ENCODE measurements at regions not wholly inside any gene's neighbourhood (a gene's known extent, or its start where the extent isn't known, plus 50 kb on each side); places are given as distances from the start of the nearest gene placed in this dataset.

GRCh38 chr16:86755571-86756006 is 177.2 kb downstream of the FOXL1 start:
- POLR2A ChIA-PET: no interaction called here
- H3K36me3 Mint-ChIP-seq: no peaks in the 10 kb centered on the region

GRCh38 chr16:86756882-86757703 is 178.7 kb downstream of the FOXL1 start:
- Histone ChIP-seq H3K27ac (ENCODE audit: low read depth, low read length) (no peak overlapping the region), H3K36me3 (ENCODE audit: insufficient read depth, low read length) (no peaks in the 10 kb centered on the region), H3K27me3 (ENCODE audit: insufficient read depth, low read length, poor library complexity, severe bottlenecking) (no peaks in the 10 kb centered on the region), H3K9me3 (ENCODE audit: low read length) (no peaks in the 10 kb centered on the region), H3K4me1 (ENCODE audit: insufficient read depth, low read length) (no peaks in the 10 kb centered on the region), H3K4me3 (ENCODE audit: low read length) (no peak overlapping the region)
- Mint-ChIP-seq H3K9me3 (no peaks in the 10 kb centered on the region), H3K27ac (no peak overlapping the region), H3K36me3 (no peaks in the 10 kb centered on the region), H3K4me1 (no peaks in the 10 kb centered on the region), H3K4me3 (no peak overlapping the region), H3K27me3 (peaks cover 11 to 26% of the 10 kb centered on the region in 2 donors)
- ChIA-PET POLR2A (no interaction called here), CTCF (no interaction called here)
- no peak for DNase-seq

More at GRCh38 chr16:86755571-86756006, 177.2 kb downstream of the FOXL1 start:
- Histone ChIP-seq H3K4me1 (ENCODE audit: insufficient read depth, low read length) (no peaks in the 10 kb centered on the region), H3K36me3 (ENCODE audit: insufficient read depth, low read length) (no peaks in the 10 kb centered on the region), H3K27ac (ENCODE audit: low read depth, low read length) (no peak overlapping the region), H3K4me3 (ENCODE audit: low read length) (no peak overlapping the region), H3K27me3 (ENCODE audit: insufficient read depth, low read length, poor library complexity, severe bottlenecking) (no peaks in the 10 kb centered on the region), H3K9me3 (ENCODE audit: low read length) (no peaks in the 10 kb centered on the region)
- no peak for DNase-seq
- Mint-ChIP-seq H3K4me1 (no peaks in the 10 kb centered on the region), H3K9me3 (no peaks in the 10 kb centered on the region), H3K4me3 (no peak overlapping the region), H3K27me3 (peaks cover 11 to 21% of the 10 kb centered on the region in 2 donors), H3K27ac (no peak overlapping the region)
- CTCF ChIA-PET: no interaction called here

DNA sequence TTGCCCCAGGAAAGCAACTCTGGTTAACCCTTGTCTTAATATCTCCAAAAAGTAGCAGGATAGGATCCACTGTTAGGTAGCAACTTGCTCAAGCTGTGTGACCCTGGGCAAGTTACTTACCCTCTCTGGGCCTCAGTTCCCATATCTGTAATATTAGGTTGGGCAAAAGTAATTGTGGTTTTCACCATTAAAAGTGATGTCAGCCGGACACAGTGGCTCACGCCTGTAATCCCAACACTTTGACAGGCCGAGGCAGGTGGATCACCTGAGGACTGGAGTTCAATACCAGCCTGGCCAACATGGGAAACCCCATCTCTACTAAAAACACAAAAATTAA is 179.3 kb downstream of the FOXL1 start:
- CTCF ChIA-PET: no interaction called here
- Histone ChIP-seq H3K36me3 (ENCODE audit: insufficient read depth, low read length) (no peaks in the 10 kb centered on the region), H3K4me3 (ENCODE audit: low read length) (no peak overlapping the region), H3K27me3 (ENCODE audit: insufficient read depth, low read length, poor library complexity, severe bottlenecking) (no peaks in the 10 kb centered on the region), H3K27ac (ENCODE audit: low read depth, low read length) (no peak overlapping the region), H3K4me1 (ENCODE audit: insufficient read depth, low read length) (no peaks in the 10 kb centered on the region), H3K9me3 (ENCODE audit: low read length) (no peaks in the 10 kb centered on the region)
- Mint-ChIP-seq H3K27ac (no peak overlapping the region), H3K27me3 (peaks cover 11 to 30% of the 10 kb centered on the region in 2 donors), H3K9me3 (no peaks in the 10 kb centered on the region), H3K4me3 (no peak overlapping the region), H3K36me3 (no peaks in the 10 kb centered on the region), H3K4me1 (no peaks in the 10 kb centered on the region)
- POLR2A ChIA-PET: no interaction called here
- no peak for DNase-seq

GRCh38 chr16:86758932-86759331 is 180.6 kb downstream of the FOXL1 start:
- Mint-ChIP-seq H3K4me1 (no peaks in the 10 kb centered on the region), H3K9me3 (no peaks in the 10 kb centered on the region), H3K27me3 (peaks cover 11 to 31% of the 10 kb centered on the region in 2 donors), H3K4me3 (no peak overlapping the region), H3K27ac (no peak overlapping the region), H3K36me3 (no peaks in the 10 kb centered on the region)
- H3K4me3 ChIP-seq (ENCODE audit: low read length): no peak overlapping the region
- H3K27me3 ChIP-seq (ENCODE audit: insufficient read depth, low read length, poor library complexity, severe bottlenecking): no peaks in the 10 kb centered on the region
- H3K36me3 ChIP-seq (ENCODE audit: insufficient read depth, low read length): no peaks in the 10 kb centered on the region
- H3K27ac ChIP-seq (ENCODE audit: low read depth, low read length): no peak overlapping the region
- CTCF ChIA-PET: no interaction called here
- DNase-seq: no peak
- no peaks in the 10 kb centered on the region for H3K4me1 ChIP-seq (ENCODE audit: insufficient read depth, low read length)
- POLR2A ChIA-PET: no interaction called here
- H3K9me3 ChIP-seq (ENCODE audit: low read length): no peaks in the 10 kb centered on the region

DNA sequence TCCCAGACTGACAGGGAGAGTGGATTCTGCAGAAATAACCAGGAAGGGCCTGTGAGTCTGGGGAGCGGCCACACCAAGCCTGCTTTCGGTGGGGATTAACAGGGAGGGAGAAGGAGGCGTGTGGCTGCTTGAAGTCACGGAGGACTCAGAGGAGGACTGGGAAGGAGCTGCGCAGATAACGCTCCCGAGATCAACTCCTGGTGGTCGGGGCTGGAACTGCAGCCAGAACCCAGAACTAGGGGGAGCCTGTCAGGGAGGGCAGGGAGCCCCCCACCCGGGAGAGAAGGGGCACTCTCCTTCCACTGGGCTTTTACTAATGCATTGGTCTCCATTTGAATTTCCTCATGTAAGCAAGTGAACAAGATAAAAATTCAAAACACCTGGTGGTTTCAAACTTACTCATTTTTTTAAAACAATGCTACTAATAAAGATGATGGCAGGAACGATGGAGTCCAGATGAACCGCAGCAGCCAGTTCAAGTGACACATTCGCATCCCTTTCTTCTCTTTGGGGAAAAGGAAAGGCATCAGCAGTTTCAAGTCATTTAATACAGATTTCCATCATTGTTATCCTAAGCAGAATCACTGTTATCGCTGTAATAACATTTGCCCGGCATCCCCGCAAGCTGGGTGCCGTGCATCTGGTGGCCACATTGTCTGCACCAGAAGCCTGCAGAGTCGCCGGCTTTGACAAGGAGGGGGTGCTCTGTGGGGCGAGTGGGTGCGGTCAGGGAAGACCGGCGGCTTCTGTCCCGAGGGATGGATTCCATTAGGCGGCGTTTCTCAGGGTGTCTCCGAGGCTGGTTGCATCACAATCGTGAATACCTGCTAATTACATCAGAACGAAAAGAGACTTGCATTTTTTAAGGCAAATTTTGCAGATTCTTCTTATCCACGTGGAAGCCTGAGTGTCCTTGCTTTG is 183.0 kb downstream of the FOXL1 start:
- H3K4me3 Mint-ChIP-seq: no peak overlapping the region
- no peak overlapping the region for H3K27ac Mint-ChIP-seq
- Histone ChIP-seq H3K9me3 (ENCODE audit: low read length) (no peaks in the 10 kb centered on the region), H3K27ac (ENCODE audit: low read depth, low read length) (no peak overlapping the region), H3K4me3 (ENCODE audit: low read length) (no peak overlapping the region), H3K36me3 (ENCODE audit: insufficient read depth, low read length) (no peaks in the 10 kb centered on the region), H3K4me1 (ENCODE audit: insufficient read depth, low read length) (no peaks in the 10 kb centered on the region), H3K27me3 (ENCODE audit: insufficient read depth, low read length, poor library complexity, severe bottlenecking) (no peaks in the 10 kb centered on the region)
- no peaks in the 10 kb centered on the region for H3K36me3 Mint-ChIP-seq
- H3K4me1 Mint-ChIP-seq: no peaks in the 10 kb centered on the region
- H3K27me3 Mint-ChIP-seq: peaks cover 11 to 31% of the 10 kb centered on the region in 2 donors
- ChIA-PET POLR2A (no interaction called here), CTCF (interaction anchor here (1.2 to 2.1 kb wide), 2 partner anchors 11 to 18 kb away, joined by 3 to 6 read pairs; no protein-coding TSS in a partner anchor)
- peaks cover 0 to 5% (median 0%) of the 10 kb centered on the region in 5 donors for H3K9me3 Mint-ChIP-seq
- peak in 3 of 5 donors; percentile 7 to 23 (median 16) for DNase-seq

GRCh38 chr16:86762095-86762494 is 183.7 kb downstream of the FOXL1 start:
- no peaks in the 10 kb centered on the region for H3K9me3 ChIP-seq (ENCODE audit: low read length)
- H3K27me3 ChIP-seq (ENCODE audit: insufficient read depth, low read length, poor library complexity, severe bottlenecking): no peaks in the 10 kb centered on the region
- no peak for DNase-seq
- no peak overlapping the region for H3K27ac ChIP-seq (ENCODE audit: low read depth, low read length)
- no peaks in the 10 kb centered on the region for H3K36me3 ChIP-seq (ENCODE audit: insufficient read depth, low read length)
- no peak overlapping the region for H3K4me3 ChIP-seq (ENCODE audit: low read length)
- H3K4me1 ChIP-seq (ENCODE audit: insufficient read depth, low read length): no peaks in the 10 kb centered on the region
- ChIA-PET POLR2A (no interaction called here), CTCF (no interaction called here)
- peaks cover 9 to 30% of the 10 kb centered on the region in 2 donors for H3K27me3 Mint-ChIP-seq
- H3K4me1 Mint-ChIP-seq: no peaks in the 10 kb centered on the region
- H3K27ac Mint-ChIP-seq: no peak overlapping the region
- no peak overlapping the region for H3K4me3 Mint-ChIP-seq
- H3K36me3 Mint-ChIP-seq: no peaks in the 10 kb centered on the region
- peaks cover 0 to 5% (median 0%) of the 10 kb centered on the region in 5 donors for H3K9me3 Mint-ChIP-seq

DNA sequence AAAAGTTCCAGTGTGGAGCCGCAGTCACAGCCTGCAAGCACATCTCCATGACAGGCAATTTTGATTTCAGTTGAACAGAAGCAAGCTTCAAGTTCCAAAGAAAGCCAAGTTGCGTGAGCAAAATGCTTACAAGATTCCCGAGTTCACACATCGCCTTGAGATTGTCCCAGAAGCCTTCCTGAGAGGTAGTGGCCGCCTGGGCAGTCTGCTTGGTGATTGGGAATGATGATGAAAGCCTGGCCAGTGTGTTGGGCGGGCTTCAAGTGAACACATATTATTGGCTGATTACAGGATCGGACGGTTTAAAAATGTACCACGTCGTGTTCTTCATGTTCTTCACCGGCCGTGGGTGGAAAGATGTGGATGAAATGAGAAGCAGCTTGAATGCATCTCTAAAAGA is 185.5 kb downstream of the FOXL1 start:
- Mint-ChIP-seq H3K27ac (peak overlapping the region in 1 of 8 donors; percentile 9), H3K4me3 (no peak overlapping the region), H3K9me3 (peaks cover 0 to 5% (median 0%) of the 10 kb centered on the region in 5 donors), H3K4me1 (no peaks in the 10 kb centered on the region), H3K36me3 (no peaks in the 10 kb centered on the region), H3K27me3 (peaks cover 8 to 23% of the 10 kb centered on the region in 2 donors)
- DNase-seq: no peak
- H3K9me3 ChIP-seq (ENCODE audit: low read length): no peaks in the 10 kb centered on the region
- no peaks in the 10 kb centered on the region for H3K27me3 ChIP-seq (ENCODE audit: insufficient read depth, low read length, poor library complexity, severe bottlenecking)
- H3K4me3 ChIP-seq (ENCODE audit: low read length): no peak overlapping the region
- no peak overlapping the region for H3K27ac ChIP-seq (ENCODE audit: low read depth, low read length)
- H3K4me1 ChIP-seq (ENCODE audit: insufficient read depth, low read length): no peaks in the 10 kb centered on the region
- H3K36me3 ChIP-seq (ENCODE audit: insufficient read depth, low read length): no peaks in the 10 kb centered on the region
- POLR2A ChIA-PET: no interaction called here
- CTCF ChIA-PET: no interaction called here

- POLR2A ChIA-PET: no interaction called here
- peaks cover 9 to 16% of the 10 kb centered on the region in 2 donors for H3K27me3 Mint-ChIP-seq
- Histone ChIP-seq H3K36me3 (ENCODE audit: insufficient read depth, low read length) (no peaks in the 10 kb centered on the region), H3K27me3 (ENCODE audit: insufficient read depth, low read length, poor library complexity, severe bottlenecking) (no peaks in the 10 kb centered on the region), H3K9me3 (ENCODE audit: low read length) (no peaks in the 10 kb centered on the region), H3K4me3 (ENCODE audit: low read length) (no peak overlapping the region), H3K4me1 (ENCODE audit: insufficient read depth, low read length) (no peaks in the 10 kb centered on the region), H3K27ac (ENCODE audit: low read depth, low read length) (no peak overlapping the region)
- DNase-seq: no peak
- no peak overlapping the region for H3K4me3 Mint-ChIP-seq
- peaks cover 0 to 5% (median 0%) of the 10 kb centered on the region in 5 donors for H3K9me3 Mint-ChIP-seq
- H3K36me3 Mint-ChIP-seq: no peaks in the 10 kb centered on the region
- no peak overlapping the region for H3K27ac Mint-ChIP-seq
- CTCF ChIA-PET: no interaction called here
- no peaks in the 10 kb centered on the region for H3K4me1 Mint-ChIP-seq
Observed at GRCh38 chr16:86764551-86764950, 186.2 kb downstream of the FOXL1 start.
